Activated T-helper 1 cell treated with Interleukin-2 at 50 U/mL for 16 hours (primary cell): ENCODE measurements at regions not wholly inside any gene's neighbourhood (a gene's known extent, or its start where the extent isn't known, plus 50 kb on each side); places are given as distances from the start of the nearest gene placed in this dataset.
"Not testable (repeated sequence)": the region's sequence is repeated elsewhere in the genome, so short reads cannot be mapped to it uniquely, and the experiment has no call there.

ENCODE experiments used
- DNase-seq: peaks from one replicate; pipeline ENCODE4 v3.0.0-alpha.2; 2020; ENCODE audit warnings: low read depth

- DNase-seq: no peak
These were observed 360.6 kb downstream of the FAM72C start for GRCh38 chr1:143611159-143611558.

- DNase-seq: no peak
These were observed 361.6 kb downstream of the FAM72C start for GRCh38 chr1:143610196-143610595.

GRCh38 chr1:143604887-143605286 lies 366.9 kb downstream of the FAM72C start:
- DNase-seq: no peak

GRCh38 chr1:143584508-143584907 lies 387.3 kb downstream of the FAM72C start:
- DNase-seq: no peak

GRCh38 chr1:143574891-143575520 lies 396.8 kb downstream of the FAM72C start:
- DNase-seq: no peak

GRCh38 chr1:143572661-143573060 lies 399.1 kb downstream of the FAM72C start:
- not testable (repeated sequence) for DNase-seq

- DNase-seq: not testable (repeated sequence)
These were observed 408.0 kb downstream of the FAM72C start for GRCh38 chr1:143563761-143564160.

- DNase-seq: no peak
These were observed 418.2 kb downstream of the FAM72C start for GRCh38 chr1:143553627-143554026.

GRCh38 chr1:143504703-143505102 lies 467.1 kb downstream of the FAM72C start:
- not testable (repeated sequence) for DNase-seq

GRCh38 chr1:143504080-143504479 lies 467.7 kb downstream of the FAM72C start:
- DNase-seq: not testable (repeated sequence)

- DNase-seq: not testable (repeated sequence)
These were observed 468.7 kb downstream of the FAM72C start for GRCh38 chr1:143503048-143503447.

- DNase-seq: not testable (repeated sequence)
These were observed 469.7 kb downstream of the FAM72C start for GRCh38 chr1:143502038-143502437.

GRCh38 chr1:143498059-143498749 lies 473.6 kb downstream of the FAM72C start:
- not testable (repeated sequence) for DNase-seq

- no peak for DNase-seq
These were observed 474.4 kb downstream of the FAM72C start for GRCh38 chr1:143497374-143497747.

GRCh38 chr1:143496526-143497373 lies 475.0 kb downstream of the FAM72C start:
- DNase-seq: not testable (repeated sequence)
